Activated T-helper 17 cell treated with anti-CD3 and anti-CD28 coated beads, Interleukin-2, amount 50 U/mL, for 72 hours (primary cell): ENCODE measurements at regions not wholly inside any gene's neighbourhood (a gene's known extent, or its start where the extent isn't known, plus 50 kb on each side); places are given as distances from the start of the nearest gene placed in this dataset.

ENCODE experiments used
- ATAC-seq: fragments of 150-1000 bp; cut with Tn5 transposase; replicated peaks from 2 replicates; pipeline ENCODE4 v1.10.0; 2021; ENCODE audit warnings: mild to moderate bottlenecking, moderate library complexity
- H3K27ac Mint-ChIP-seq: one replicate; pipeline ENCODE4 v1.8.0; 2022; ENCODE audit warnings: mixed read lengths
- H3K27me3 Mint-ChIP-seq: one replicate; pipeline ENCODE4 v1.8.0; 2022; ENCODE audit warnings: mixed read lengths
- H3K36me3 Mint-ChIP-seq: one replicate; pipeline ENCODE4 v1.8.0; 2022; ENCODE audit warnings: low read depth, mild to moderate bottlenecking, mixed read lengths
- H3K4me1 Mint-ChIP-seq: one replicate; pipeline ENCODE4 v1.8.0; 2022; ENCODE audit warnings: mixed read lengths
- H3K4me3 Mint-ChIP-seq: one replicate; pipeline ENCODE4 v1.8.0; 2022; ENCODE audit warnings: mild to moderate bottlenecking, mixed read lengths
- H3K9me3 Mint-ChIP-seq: one replicate; pipeline ENCODE4 v1.8.0; 2022; ENCODE audit warnings: mixed read lengths

GRCh38 chr3:181403876-181404660 lies 307.7 kb upstream of the SOX2 start:
- Mint-ChIP-seq H3K27ac (no peak overlapping the region), H3K27me3 (no peaks in the 10 kb centered on the region), H3K4me1 (no peaks in the 10 kb centered on the region), H3K4me3 (no peak overlapping the region), H3K36me3 (no peaks in the 10 kb centered on the region), H3K9me3 (peaks cover 11% of the 10 kb centered on the region)
- ATAC-seq, result no peak

GRCh38 chr3:181402347-181402746 lies 309.4 kb upstream of the SOX2 start:
- ATAC-seq, result no peak
- Mint-ChIP-seq H3K4me3 (no peak overlapping the region), H3K27ac (no peak overlapping the region), H3K4me1 (no peaks in the 10 kb centered on the region), H3K36me3 (no peaks in the 10 kb centered on the region), H3K9me3 (peaks cover 11% of the 10 kb centered on the region), H3K27me3 (no peaks in the 10 kb centered on the region)

DNA sequence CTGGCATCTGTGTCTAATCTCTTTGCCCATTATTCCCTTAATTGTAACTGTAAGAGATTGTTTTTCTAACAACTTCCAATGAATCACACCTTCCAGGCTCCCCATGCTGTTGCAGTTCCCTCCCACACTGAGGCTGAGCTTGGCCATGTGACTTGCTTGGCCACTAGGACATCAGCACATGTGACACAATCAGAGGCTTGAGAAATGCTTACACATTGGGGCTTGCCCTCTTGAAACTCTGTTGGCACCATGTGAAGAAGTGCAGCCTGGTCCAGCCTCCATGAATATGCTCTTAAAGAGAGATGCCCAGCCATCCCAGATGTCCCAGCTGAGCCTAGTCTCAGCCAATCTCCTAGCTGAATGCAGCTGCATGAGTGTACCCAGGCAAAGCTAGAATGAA lies 326.8 kb upstream of the SOX2 start:
- no peak overlapping the region for H3K4me3 Mint-ChIP-seq
- ATAC-seq, result no peak
- no peak overlapping the region for H3K27ac Mint-ChIP-seq
- H3K27me3 Mint-ChIP-seq, result no peaks in the 10 kb centered on the region
- H3K36me3 Mint-ChIP-seq, result no peaks in the 10 kb centered on the region
- peaks cover 19% of the 10 kb centered on the region for H3K9me3 Mint-ChIP-seq
- no peaks in the 10 kb centered on the region for H3K4me1 Mint-ChIP-seq

GRCh38 chr3:181383760-181384159 lies 328.0 kb upstream of the SOX2 start:
- Mint-ChIP-seq H3K36me3 (no peaks in the 10 kb centered on the region), H3K4me1 (no peaks in the 10 kb centered on the region), H3K27ac (no peak overlapping the region), H3K4me3 (no peak overlapping the region), H3K9me3 (peaks cover 19% of the 10 kb centered on the region), H3K27me3 (no peaks in the 10 kb centered on the region)
- no peak for ATAC-seq

DNA sequence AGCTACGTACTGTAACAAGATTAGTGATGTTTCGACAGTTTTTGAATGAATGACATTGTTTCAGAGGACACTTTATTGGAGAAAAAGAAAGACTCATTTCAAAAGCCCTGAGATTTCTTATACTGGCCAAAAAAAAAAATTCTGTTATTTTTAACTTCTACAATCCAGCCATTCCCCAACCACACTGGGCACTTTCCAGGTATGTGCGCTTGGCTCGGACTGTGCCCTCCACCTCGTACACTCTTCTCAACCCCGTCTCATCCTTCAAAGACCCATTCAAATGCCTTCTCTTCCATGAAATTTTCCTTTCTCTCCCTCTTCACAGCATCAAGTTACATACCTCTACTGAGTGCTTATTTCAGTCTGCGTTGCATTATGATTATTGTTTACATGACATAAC lies 328.5 kb upstream of the SOX2 start:
- no peak for ATAC-seq
- H3K4me1 Mint-ChIP-seq, result no peaks in the 10 kb centered on the region
- peaks cover 19% of the 10 kb centered on the region for H3K9me3 Mint-ChIP-seq
- H3K36me3 Mint-ChIP-seq, result no peaks in the 10 kb centered on the region
- no peak overlapping the region for H3K27ac Mint-ChIP-seq
- no peaks in the 10 kb centered on the region for H3K27me3 Mint-ChIP-seq
- H3K4me3 Mint-ChIP-seq, result no peak overlapping the region

GRCh38 chr3:181382656-181383055 lies 329.1 kb upstream of the SOX2 start:
- no peak for ATAC-seq
- no peaks in the 10 kb centered on the region for H3K36me3 Mint-ChIP-seq
- no peak overlapping the region for H3K27ac Mint-ChIP-seq
- no peaks in the 10 kb centered on the region for H3K27me3 Mint-ChIP-seq
- no peak overlapping the region for H3K4me3 Mint-ChIP-seq
- H3K9me3 Mint-ChIP-seq, result peaks cover 19% of the 10 kb centered on the region
- no peaks in the 10 kb centered on the region for H3K4me1 Mint-ChIP-seq

DNA sequence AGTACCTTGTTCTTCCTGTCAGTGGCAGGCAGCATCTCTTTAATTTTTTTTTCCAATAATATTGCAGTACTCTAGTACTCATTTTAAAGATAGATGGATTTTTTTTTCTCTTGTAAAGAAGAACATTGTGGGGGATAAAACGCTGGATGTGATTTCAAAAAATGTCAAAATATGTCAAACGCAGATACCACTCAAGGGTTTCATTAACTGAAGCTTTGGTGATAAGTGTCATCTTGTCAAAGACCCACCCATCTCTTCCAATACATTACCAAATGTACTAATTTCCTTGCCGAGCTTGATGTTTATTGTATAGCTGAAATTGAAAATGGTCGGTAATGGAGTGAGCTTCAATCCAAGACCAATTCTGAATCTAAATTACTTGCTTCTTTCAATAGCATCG lies 332.4 kb upstream of the SOX2 start:
- H3K27me3 Mint-ChIP-seq, result no peaks in the 10 kb centered on the region
- H3K4me3 Mint-ChIP-seq, result no peak overlapping the region
- H3K4me1 Mint-ChIP-seq, result no peaks in the 10 kb centered on the region
- no peaks in the 10 kb centered on the region for H3K36me3 Mint-ChIP-seq
- ATAC-seq, result no peak
- H3K27ac Mint-ChIP-seq, result no peak overlapping the region
- H3K9me3 Mint-ChIP-seq, result peaks cover 11% of the 10 kb centered on the region

DNA sequence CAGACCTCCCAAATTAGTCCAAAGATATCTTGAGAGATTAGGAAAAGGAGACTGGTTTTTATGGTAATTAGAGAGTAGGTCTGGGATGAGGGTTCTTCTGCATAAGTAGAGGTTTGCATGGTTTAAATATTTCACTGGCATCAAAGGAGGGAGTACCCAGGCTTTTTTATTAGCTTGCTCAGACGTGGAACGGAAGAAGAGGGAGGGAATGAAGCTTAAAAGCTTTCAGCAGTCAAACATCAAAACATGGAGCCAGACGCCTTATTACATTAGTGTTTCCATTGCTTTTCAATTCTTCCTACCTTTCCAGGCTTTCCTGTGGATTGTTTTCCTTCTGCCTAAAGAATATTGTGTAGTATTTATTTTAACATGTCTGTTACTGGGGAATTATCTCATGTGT lies 342.1 kb upstream of the SOX2 start:
- Mint-ChIP-seq H3K36me3 (no peaks in the 10 kb centered on the region), H3K27ac (no peak overlapping the region), H3K9me3 (peaks cover 3% of the 10 kb centered on the region), H3K4me3 (no peak overlapping the region), H3K27me3 (no peaks in the 10 kb centered on the region), H3K4me1 (no peaks in the 10 kb centered on the region)
- ATAC-seq, result no peak

DNA sequence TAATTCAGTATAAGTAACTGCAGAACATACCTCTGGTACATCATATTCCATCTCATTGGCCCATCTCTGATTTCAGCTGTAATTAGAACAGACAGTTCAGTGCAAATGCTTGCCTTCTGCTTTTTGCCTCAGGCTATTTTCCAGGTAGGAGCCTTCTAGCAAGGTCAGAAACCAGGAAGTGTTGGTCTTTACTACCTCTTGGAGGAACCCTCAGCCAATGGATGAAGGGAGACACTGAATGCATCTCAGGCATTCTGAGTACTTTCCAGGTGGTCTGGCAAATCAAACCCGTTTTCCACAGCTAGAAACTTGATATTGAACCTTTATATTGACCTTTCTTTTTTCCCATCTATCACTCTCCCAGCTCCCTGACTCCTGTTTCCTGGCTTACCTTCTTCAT lies 348.5 kb upstream of the SOX2 start:
- Mint-ChIP-seq H3K9me3 (peaks cover 15% of the 10 kb centered on the region), H3K36me3 (no peaks in the 10 kb centered on the region), H3K27ac (no peak overlapping the region), H3K27me3 (no peaks in the 10 kb centered on the region), H3K4me1 (no peaks in the 10 kb centered on the region), H3K4me3 (no peak overlapping the region)
- ATAC-seq, result no peak

DNA sequence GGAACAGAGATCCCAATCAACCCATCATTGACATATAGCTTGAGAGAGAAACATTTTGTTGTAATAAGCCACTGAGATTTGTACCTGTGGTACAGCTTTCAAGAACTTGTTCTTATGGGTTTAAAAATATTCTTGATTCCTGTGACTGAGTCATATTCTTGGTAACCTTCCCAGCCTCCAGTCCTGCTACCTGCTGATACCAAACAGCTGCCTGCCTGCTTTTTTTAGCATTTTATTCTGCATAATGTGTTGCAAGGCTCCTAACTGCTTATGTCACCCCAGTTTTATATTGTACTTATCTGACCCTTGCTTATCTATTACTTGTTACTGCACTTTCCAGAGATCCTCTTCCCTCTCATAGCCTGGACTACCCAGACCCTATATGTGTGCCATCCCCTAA lies 349.3 kb upstream of the SOX2 start:
- Mint-ChIP-seq H3K36me3 (no peaks in the 10 kb centered on the region), H3K27me3 (no peaks in the 10 kb centered on the region), H3K4me3 (no peak overlapping the region), H3K9me3 (peaks cover 15% of the 10 kb centered on the region), H3K27ac (no peak overlapping the region), H3K4me1 (no peaks in the 10 kb centered on the region)
- ATAC-seq, result no peak

DNA sequence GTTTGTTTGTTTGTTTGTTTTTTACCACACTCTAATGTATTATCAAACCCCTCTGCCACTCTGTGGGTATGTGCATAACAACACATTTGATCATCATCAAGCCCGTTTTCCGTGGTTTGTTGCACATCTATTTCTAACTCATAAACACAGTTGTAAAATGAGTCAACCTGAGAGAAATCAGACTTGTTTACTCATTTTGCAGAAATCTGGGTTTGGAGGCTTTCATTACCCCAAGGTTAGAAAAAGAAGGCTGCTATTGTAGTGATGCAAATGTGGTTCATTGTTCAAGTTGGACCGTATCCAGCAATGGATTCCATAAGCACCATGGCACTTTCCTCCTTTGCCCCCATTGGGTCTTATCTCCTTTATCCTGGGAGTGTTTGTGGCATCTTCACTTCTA lies 353.2 kb upstream of the SOX2 start:
- H3K27ac Mint-ChIP-seq, result no peak overlapping the region
- ATAC-seq, result peak; percentile 26
- H3K36me3 Mint-ChIP-seq, result no peaks in the 10 kb centered on the region
- H3K27me3 Mint-ChIP-seq, result no peaks in the 10 kb centered on the region
- peaks cover 19% of the 10 kb centered on the region for H3K9me3 Mint-ChIP-seq
- H3K4me3 Mint-ChIP-seq, result no peak overlapping the region
- no peaks in the 10 kb centered on the region for H3K4me1 Mint-ChIP-seq

DNA sequence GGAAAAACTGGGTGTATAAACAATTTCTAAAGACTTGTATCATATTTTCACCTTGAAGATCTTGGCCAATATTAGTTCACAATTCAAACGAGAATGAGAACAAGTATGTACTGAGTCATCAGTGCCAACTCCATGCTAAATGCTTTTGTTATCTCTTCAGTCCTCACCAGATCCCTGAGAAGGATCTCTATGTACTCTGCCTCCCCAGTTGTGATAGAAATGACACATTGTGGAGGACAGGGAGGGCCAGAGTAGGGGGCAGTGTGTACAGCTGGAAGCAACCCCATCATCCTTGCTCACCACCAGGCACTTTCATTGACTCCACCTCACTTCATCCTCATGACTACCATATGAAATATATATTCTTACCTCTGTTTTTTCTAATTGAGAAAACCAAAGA lies 353.7 kb upstream of the SOX2 start:
- ATAC-seq, result peak; percentile 11
- Mint-ChIP-seq H3K27me3 (no peaks in the 10 kb centered on the region), H3K36me3 (no peaks in the 10 kb centered on the region)

DNA sequence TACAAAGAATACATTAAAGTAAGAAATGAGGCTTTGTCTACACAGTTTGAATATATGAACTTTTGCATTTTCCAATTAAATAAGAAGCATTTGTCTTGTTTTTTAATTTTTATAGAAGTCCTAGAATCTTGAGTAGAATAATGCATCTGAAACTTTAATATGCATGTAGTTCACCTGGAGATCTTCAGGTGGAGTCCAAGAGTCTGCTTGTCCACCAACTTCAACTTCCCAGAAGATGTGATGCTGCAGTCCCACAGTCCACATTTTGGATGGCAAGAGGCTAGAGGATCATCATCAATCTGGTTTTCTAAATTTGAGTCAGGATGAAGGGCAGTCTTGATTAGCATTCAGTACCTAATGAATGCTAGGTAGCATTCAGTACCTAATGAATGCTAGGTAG lies 357.6 kb upstream of the SOX2 start:
- Mint-ChIP-seq H3K36me3 (no peaks in the 10 kb centered on the region), H3K9me3 (peaks cover 5% of the 10 kb centered on the region), H3K27me3 (no peaks in the 10 kb centered on the region), H3K4me1 (no peaks in the 10 kb centered on the region), H3K27ac (no peak overlapping the region), H3K4me3 (no peak overlapping the region)
- ATAC-seq, result no peak

More for the DNA sequence above, 353.7 kb upstream of the SOX2 start:
- H3K4me3 Mint-ChIP-seq, result no peak overlapping the region
- no peaks in the 10 kb centered on the region for H3K4me1 Mint-ChIP-seq
- no peak overlapping the region for H3K27ac Mint-ChIP-seq
- H3K9me3 Mint-ChIP-seq, result peaks cover 17% of the 10 kb centered on the region

DNA sequence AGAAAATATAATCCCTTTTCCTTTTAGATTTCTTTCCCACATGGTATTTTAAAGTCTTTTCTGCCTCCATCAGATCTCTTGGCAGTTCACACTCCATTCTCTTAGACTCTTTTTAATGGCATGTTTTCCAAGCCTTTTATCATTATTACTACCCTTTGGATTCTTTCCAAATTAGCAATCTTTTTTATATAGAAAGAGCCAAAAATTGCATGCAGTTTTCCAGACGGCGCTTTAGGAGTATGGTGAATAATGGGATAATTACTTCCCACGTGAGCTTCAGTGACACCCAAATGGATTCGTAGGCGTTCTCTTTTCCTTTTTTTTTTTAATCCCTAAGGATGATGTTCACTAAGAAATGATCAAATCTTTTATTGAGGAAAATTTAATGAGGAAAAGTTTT lies 354.8 kb upstream of the DNAJC19 start:
- Mint-ChIP-seq H3K4me1 (no peaks in the 10 kb centered on the region), H3K9me3 (peaks cover 4% of the 10 kb centered on the region), H3K4me3 (no peak overlapping the region), H3K27me3 (no peaks in the 10 kb centered on the region), H3K27ac (no peak overlapping the region), H3K36me3 (no peaks in the 10 kb centered on the region)
- no peak for ATAC-seq

- H3K27me3 Mint-ChIP-seq, result no peaks in the 10 kb centered on the region
- ATAC-seq, result no peak
- no peak overlapping the region for H3K4me3 Mint-ChIP-seq
These were observed 347.1 kb upstream of the DNAJC19 start for GRCh38 chr3:181336597-181336996.

DNA sequence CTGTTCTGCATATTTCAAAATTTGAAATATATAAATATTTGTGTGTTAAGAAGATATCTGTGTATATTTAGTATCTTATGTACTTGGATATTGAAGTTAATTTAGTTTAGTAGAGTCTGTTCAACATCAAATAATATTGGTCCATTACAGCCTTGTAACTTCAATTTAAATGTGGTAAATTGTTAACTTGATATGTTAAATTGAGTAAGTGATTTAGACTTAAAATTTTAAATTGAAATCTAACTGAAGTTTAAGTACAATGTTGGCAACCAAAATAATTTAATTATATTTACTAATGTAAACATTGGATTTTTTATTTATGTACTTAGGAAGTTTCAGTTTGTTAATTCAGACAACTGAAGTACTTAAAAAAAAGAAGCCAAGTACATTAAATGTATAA lies 343.9 kb upstream of the DNAJC19 start:
- Mint-ChIP-seq H3K4me3 (no peak overlapping the region), H3K27me3 (no peaks in the 10 kb centered on the region), H3K4me1 (no peaks in the 10 kb centered on the region), H3K36me3 (no peaks in the 10 kb centered on the region), H3K27ac (no peak overlapping the region), H3K9me3 (no peaks in the 10 kb centered on the region)
- no peak for ATAC-seq

More at GRCh38 chr3:181336597-181336996, 347.1 kb upstream of the DNAJC19 start:
- Mint-ChIP-seq H3K4me1 (no peaks in the 10 kb centered on the region), H3K27ac (no peak overlapping the region), H3K9me3 (no peaks in the 10 kb centered on the region), H3K36me3 (no peaks in the 10 kb centered on the region)
